T-helper 22 cell (primary cell): ENCODE measurements at regions not wholly inside any gene's neighbourhood (a gene's known extent, or its start where the extent isn't known, plus 50 kb on each side); places are given as distances from the start of the nearest gene placed in this dataset.

Experiments
- DNase-seq: peaks from one replicate; pipeline ENCODE4 v3.0.0-alpha.2; 2020; ENCODE audit warnings: low read depth

DNA sequence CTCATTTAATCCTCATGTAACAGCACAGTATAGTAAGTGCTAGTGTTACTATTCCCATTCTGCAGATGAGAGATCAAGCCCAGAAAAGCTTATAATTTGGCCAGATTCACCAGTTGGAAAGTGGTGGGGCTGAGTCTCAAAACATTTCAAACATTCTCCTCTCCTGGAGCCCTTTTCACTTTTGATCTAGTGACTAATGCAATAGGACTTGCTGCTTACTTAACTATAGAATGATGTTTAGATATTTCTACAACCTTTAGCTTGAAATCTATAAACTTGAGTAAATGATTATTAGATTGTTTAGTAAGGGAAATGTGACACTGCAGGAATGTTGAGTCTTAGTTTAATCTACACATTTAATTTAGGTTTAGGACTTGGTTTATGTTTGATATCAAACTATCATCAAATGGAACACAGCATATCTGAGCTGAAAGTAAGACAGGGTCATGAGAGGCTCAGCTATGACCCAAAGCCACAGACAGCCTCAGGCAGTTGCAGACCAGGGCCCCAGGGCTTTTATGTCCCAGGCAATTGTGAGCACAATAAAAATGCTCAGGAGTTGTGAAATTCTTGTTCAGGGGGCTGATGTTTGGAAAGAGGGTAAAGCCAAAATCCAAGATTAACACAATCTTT lies 199.5 kb upstream of the HS3ST1 start:
- DNase-seq = no peak

DNA sequence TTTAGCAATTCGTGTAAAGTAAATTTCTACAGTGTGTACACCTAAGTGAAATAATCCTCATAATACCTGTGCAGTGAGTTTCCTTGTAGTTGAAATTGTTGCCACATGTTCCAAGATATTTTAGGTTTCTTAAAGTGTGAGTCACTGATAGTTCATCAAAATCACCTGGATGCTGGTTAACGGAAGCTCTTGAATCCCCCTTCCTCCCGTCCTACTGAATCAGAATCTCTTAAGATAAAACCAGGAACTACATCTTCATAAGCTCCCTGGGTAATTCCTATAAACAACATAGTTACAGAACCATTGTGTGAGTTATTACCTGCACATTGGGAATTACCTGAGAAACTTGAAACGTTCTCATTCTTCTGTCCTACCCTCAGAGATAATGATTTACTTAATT lies 197.4 kb upstream of the HS3ST1 start:
- no peak for DNase-seq

DNA sequence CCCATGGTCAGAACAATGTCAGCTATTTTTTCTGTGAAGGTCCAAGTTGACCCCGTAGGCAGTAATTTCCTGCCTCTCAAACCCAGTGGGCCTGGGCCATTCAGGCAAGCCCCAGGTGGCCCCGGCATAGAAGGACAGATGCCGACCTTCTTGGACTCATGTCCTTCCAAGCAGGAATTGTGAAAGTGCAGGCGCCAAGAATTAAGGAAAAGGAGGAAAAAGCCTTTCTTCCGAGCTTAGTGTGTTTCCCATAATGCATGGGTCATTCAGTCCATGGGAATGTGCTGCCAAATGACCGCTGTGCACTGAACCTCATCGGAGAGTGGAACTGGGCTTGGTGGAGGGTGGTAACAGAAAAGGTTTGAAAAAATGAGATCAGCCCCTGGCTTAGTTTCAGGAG lies 196.5 kb upstream of the HS3ST1 start:
- no peak for DNase-seq

DNA sequence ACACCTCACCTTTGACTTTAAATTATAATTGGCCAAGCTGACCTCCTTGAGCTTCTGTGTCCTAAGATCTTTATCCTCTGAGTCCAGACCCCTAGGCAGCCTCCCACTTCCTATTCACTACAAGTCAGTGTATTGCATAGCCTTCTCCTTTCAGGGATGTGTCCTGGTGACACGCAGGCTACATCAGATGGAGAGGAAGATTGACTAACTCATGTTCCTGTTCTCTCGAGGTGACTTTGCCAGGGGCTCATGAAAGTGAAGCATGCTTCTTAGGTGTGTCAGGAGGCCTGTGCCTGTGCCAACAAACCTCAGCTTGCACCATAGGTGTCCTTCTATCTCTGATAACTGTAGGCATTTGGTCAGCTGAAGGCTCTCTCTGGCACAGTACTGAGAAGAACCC lies 195.7 kb upstream of the HS3ST1 start:
- no peak for DNase-seq

DNA sequence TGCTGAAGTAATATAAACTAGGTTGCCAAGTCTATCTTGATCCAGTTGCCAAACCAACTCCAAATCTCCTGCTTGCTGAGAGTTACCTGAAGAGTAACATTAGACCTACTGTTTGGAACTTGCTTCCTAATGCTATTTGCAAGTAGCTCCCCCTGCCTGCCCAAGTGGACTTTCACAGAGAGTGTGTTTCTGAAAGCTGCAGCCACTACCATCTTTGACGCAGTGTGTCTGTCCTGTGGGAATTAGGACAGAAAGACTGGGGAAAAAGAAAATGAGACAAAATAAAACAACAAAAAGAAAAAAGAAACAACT lies 195.0 kb upstream of the HS3ST1 start:
- DNase-seq = no peak

DNA sequence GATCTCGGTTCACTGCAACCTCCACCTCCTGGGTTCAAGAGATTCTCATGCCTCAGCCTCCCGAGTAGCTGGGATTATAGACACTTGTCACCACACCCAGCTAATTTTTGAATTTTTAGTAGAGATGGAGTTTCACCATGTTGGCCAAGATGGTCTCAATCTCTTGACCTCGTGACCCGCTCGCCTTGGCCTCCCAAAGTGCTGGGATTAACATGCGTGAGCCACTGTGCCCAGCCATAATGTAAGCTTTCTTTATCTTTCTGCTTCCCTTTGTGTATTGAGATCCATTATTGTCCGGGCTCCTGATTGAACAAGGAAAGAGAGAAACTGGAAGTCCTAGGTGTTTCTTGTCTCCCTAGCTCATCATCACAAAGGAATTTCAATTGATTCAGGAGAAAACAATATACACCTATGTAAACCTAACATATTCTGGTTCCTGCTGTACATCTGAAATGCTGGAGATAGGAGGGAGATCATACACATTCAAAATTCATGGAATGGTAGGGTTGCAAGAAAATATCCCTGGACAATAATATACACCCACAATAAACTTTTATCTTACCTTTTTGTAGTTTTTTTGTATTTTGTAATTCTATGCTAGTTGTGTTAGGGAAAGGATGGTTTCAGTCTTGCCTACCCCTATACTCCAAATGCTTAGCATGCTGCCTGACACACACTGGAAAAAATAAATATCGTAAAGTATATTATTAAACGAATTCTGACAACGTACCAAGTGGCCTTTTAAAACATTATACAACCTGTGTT lies 194.4 kb upstream of the HS3ST1 start:
- DNase-seq = no peak

DNA sequence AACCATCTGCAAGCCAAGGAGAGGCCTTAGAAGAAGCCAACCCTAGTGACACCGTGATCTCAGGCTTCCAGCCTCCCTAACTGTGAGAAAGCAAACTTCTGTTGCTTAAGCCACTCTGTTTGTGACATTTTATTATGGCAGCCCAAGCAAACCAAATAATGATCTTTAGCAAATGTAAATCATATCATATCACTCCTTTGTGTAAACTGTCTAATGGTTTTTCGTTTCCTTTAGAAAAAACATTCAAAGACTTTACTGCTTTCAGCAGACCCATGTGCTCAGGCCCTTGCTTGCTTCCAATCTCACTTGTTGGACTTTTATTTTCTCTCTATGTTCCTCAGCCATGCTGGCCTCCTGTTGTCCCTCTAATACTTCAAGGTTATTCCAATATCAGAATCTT lies 192.2 kb upstream of the HS3ST1 start:
- DNase-seq = no peak

DNA sequence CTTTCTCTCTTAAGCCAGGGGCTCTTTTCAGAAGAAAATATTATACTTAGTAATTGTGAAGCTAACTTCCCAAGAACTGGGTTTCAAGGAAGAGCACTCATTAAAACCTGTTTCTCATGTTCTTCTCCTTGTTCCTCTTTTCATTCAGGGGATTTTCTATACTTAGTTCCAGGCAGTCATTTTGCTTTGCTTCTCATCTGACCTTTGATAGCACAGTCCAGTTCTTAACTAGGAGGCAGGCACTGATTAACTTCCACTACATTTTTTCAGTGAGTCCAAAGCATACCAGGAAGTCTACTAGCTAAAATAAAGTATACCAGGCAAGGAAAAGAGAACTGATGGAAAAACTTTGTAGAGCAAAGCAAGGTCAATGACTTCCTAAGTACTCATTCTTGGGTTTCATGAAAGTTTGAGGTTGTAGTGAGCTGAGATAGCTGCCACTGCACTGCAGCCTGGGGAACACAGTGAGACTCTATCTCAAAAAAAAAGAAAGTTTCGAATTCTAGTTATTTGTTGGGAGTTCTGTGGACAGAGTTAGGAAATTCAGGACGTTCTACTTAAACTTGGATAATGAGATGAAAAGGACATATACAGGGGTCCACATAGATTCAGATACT lies 190.1 kb upstream of the HS3ST1 start:
- no peak for DNase-seq

DNA sequence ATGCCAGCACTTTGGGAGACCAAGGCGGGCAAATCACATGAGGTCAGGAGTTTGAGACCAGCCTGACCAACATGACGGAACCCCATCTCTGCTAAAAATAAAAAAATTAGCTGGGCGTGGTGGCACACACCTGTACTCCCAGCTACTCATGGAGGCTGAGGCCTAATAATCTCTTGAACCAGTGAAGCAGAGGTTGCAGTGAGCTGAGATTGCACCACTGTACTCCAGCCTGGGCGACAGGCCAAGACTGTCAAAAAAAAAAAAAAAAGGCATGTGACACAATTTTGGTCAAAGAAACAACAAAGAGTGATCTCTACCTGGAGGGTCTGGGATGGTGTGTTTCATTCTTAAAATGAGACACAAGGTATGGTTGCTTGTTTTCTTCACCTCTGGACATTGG lies 188.2 kb upstream of the HS3ST1 start:
- DNase-seq = no peak

DNA sequence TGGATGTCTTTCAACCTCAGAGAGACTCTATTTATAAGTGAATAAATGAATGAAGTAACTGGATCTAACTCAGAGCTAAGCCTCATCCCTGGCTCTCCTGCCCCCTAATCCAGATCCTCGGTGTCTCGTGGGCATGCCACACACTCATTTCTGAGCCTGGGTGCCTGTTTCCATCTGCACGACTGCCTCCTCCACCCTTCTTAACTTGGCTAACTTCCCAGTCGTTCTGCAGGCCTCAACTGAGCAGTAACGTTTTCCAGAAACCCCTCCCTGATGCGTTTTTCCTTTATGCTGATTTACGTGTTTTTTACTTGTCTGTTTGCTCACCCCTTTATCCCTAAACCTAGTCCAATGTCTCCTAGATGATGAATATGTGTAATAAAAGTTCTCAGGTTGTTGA lies 186.9 kb upstream of the HS3ST1 start:
- no peak for DNase-seq

DNA sequence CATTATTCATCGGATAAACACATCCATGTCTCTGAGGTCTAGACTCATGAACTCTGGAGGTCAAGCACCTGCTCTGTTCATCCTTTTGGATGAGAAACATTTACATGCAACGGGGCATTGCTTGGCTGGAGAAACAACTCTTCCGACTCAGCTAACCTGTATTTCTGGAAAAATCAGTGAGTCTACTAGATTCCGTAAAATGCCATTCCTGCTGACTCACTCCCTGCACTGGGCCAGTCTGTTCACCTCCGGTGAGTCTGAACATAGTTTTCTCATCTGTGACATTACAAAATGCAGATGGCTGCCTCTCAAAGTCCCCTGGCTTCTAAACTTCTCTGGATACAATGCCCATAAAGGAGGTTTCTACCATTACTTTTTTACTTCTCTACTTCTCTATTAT lies 185.7 kb upstream of the HS3ST1 start:
- DNase-seq = no peak

DNA sequence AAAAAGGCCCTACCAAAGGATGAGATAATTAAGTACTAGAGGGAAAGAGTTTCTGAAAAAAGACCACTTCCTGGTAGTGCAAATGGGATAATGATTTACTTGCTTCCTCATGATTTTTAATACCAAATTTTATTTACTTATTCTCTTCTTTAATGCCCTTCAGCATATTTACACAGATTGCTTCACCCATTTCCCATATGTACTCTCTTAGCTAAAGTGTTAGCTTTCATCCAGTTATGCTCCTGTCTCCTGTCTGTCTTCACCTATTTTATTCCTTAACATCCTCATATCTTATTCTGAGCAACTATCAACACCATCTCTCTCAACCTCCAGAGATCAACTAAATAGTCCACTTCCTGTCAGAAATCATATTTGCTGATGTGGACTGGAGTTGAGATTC lies 183.2 kb upstream of the HS3ST1 start:
- DNase-seq = no peak

DNA sequence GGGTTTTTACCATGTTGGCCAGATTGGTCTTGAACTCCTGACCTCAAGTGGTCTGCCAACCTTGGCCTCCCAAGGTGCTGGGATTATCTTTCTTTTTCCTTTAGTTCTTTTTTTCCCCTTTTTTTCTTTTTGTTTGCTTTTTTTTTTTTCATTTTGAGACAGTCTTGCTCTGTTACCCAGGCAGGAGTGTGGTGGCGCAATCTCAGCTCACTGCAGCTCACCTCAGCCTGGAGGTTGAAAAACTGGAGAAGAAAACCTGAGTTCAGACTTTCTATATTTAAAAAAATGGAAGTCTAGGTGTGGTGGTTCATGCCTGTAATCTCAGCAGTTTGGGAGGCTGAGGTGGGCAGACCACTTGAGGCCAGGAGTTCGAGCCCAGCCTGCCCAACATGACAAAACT lies 181.1 kb upstream of the HS3ST1 start:
- no peak for DNase-seq

DNA sequence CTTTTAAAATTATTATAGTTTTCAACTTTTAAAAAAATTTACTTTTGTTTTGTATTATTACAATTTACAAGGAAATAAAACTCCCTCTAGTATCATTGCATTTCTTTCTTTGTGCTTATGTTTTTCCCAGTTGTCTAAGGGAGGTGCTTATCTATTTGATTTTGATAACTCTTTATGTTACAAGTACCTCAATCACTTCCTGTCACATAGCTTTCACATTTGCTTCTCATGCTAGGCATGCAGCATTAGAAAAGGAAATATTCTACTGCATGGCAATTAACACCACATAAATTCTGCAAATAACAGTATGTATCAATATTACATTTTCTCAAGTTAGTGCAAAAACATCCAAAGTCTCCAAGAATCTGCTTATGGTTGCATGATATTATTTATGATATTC lies 180.3 kb upstream of the HS3ST1 start:
- DNase-seq = no peak

DNA sequence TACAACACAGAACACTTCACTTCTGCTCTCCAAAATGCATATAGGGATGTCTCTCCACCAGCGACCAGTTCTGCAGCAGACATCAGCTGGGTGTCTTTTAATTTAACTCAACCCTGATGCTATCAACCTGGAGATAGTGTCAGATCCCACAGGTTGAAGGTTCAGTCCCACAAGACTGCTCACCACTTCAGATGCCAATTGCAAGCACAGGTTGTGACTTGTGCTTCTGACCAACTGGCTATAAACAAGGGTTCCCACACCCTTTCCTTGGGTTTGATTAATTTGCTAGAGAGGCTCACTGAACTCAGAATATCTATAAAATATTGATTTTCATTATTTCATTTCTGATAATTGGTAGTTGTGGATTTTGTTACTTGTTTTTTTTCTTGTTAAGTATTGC lies 177.4 kb upstream of the HS3ST1 start:
- no peak for DNase-seq

DNA sequence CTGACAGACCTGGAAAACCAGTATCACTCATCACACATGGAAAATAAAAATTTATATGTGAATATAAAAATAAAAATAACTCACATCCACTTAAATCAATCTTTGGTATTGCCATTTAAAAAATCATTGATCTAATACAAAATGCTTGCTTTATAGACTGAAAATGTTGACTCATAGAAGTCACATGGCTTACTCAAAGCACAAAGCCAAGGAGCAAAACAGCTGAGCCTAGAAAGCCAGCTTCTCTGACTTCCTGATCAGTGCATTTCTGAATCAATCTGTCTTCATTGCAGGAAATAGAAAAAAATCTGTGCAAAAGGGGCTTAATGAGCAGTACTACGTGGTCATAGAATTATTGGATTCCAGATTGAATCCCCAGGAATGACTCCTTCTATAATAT lies 176.9 kb upstream of the HS3ST1 start:
- no peak for DNase-seq

DNA sequence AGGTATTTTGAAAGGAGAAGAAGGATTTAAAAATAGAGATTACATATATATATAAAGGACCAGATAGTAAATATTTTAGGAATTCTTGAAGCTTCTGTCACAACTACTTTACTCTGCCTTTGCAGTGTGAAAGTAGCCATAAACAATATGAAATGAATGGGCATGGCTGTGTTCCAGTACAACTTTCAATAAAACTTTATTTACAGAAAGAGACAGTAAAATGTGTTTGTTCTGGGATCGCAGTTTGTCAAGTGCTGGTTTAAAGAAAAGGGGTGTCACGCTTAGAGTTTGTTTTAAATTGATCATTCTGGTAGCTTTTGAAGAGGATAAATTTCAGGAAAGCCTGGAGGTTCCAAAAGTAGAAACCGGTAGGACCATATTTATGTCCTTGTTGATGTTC lies 176.1 kb upstream of the HS3ST1 start:
- DNase-seq = no peak

DNA sequence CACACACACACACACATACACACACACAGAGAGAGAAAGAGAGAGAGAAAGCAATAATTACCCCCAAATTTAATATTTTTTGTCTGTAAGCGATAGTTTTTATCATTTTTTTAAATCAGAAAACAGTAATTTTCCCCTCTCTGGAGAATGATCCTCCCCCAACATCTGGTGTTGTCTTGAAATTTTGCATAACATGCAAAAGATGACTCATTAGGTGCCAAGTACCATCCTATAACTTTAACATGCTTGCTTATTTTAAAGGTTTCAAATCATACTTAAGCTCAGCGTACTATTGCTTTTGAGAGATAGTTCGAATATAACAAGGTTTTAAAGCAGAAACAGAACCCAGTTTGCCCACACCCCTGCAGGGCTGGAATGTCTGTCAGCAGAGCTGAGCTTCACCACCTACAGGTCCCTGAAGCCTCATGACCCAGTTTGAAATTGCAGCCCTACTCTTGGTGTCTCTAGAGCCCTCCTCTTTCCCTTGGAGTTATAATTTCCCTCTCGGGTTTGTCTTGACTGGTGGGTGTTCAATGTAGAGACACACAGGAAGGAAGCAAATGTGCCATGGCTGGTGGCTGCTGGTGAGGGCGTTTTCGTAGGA lies 175.0 kb upstream of the HS3ST1 start:
- DNase-seq = no peak

DNA sequence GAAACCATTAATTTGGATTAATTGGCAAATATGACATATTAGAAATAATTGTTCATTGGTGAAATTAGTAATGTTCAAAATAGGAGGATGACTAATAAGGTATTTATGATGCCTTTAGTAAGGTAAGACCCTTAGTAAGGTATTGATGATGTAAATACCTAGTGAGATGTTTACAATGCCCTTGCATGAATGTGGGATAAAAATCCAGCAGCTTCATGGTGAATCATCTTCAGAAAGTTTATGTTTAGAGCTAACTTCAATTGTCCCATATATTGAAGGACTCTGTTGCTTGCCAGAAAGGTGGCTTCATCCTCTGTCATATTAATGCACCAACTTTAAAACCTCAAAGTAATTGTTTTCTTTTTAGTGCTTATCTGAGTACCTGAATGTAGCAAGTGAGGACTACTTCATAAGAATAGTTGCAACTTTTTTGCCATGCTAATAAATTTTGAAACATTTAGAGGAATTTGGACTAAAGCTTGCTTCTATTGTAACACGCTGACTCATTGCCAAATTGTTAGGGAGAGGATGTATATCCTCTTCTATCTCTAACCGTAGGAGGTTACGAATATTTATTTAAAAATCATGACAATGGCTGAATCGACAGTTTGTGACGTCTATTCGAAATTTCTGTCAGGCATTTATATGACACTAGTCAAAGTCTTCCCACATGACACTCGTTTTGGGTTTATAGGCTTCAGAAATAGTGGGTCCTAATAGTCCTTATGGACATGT lies 174.1 kb upstream of the HS3ST1 start:
- DNase-seq = no peak

DNA sequence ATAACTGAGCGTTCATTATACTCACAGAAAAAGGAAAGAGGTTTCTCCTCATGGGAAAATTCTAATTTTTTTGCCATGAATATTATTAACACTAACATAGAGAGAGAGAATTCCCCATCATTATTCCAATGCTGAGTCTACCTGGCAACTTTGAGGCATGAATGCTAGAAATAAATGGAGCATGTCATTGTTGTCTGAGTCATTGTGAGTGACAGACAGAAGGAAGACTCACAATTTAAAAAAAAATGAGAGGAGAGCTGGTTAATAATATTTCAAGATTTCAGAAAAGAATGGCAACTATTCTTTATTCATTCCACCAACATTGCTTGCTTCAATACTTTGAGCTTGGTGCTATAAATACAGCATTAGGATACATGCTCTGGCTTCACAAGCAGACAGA lies 170.4 kb upstream of the HS3ST1 start:
- DNase-seq = no peak

DNA sequence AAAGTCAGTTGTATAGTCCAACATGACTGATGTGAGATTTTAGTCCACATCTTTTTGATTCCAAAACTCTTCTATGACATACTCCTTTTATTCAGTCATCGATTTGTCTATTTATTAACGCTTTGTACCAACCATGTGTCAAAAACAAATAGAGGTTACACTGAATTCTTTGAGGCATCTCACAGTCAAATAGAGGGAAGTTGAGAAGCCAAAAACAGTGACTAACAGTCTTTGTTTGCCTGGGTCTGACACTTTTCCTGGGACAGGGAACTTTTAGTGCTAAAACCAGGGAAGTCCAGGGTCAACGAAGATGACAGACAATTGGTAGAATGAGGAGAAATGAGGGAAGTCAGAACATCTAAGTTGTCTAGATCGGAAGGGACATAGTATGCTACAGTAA lies 169.9 kb upstream of the HS3ST1 start:
- DNase-seq = no peak

DNA sequence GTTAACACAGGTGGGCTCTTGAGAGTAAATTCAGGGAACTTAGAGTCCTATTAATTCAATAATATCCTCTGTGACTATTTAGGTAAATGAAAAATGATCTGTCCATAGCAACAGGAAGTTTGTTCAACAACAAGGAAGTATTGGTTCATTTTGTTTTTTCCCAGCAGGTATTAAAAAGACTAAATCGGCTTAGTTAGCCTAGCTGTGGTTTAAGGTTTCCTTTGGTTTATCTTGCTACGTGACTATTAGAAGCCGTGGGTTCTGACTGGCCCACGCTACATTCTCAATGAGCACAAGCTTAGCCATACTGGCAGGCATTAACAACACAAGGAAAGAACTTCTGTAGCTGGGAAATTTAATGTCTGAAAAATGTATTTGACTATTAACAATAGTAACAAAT lies 168.8 kb upstream of the HS3ST1 start:
- DNase-seq = no peak

DNA sequence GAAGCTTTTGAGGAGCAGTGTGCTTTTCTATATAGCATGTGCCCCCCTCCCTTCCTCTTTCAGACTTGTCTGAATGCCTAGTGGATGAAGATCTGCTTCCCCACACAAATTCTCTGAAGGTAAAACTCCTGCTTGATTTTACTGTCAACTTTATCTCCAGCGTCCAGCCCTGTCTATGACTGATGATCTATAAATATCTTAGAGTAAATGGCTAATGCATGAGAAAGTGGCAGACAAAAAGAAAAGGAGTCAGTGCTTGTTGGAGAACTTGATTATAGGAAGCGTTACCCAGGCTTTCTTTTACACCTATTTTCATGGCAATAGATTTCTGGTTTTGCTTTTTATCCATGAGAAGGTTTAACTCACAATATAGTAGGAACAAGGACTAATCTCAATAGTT lies 168.3 kb upstream of the HS3ST1 start:
- no peak for DNase-seq
